ENCODE measurements at regions not wholly inside any gene's neighbourhood (a gene's known extent, or its start where the extent isn't known, plus 50 kb on each side); places are given as distances from the start of the nearest gene placed in this dataset.

DNA sequence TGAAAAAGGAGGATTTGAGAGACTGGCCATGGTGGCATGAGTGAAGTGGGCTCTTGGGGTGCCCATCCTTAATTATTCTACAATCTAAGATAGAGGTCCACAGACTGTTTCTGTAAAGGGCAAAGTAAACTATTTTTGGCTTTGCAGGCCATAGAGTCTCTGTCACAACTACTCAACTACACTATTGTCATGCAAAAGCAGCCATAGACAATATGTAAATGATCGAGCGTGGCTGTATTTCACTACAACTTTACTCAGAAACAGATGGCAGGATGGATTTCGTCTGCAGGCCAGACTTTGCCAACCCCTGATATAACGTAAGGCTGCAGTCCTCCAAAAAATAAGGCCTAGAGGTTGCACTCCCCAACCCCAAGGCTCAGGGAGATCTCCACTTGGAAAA lies 58.2 kb upstream of the NAA20 start:
- DNase-seq: no peak

GRCh38 chr20:19960745-19961144 lies 56.4 kb upstream of the NAA20 start:
- DNase-seq: no peak

- DNase-seq: no peak
These were observed 55.9 kb upstream of the NAA20 start for GRCh38 chr20:19961293-19961692.

DNA sequence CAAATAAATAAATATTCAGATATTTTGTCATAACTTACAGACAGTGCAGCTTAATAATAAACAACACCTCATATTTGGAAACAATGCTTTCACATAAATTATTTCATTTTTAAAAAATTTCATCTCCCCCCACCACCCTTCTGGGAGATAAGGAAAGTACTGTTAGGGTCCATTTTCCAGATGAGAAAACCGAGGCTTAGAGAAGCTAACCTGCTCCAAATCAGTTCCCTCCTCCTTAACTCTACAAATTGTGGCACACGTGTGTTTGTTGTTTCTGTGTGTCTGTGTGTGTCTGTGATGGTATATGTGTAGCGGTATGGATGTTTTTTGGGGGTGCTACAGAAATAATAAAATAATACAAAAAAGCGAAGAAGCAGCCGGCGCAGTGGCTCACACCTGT lies 54.2 kb upstream of the NAA20 start:
- no peak for DNase-seq

GRCh38 chr20:19964289-19965265 lies 52.6 kb upstream of the NAA20 start:
- DNase-seq: no peak

- no peak for DNase-seq
These were observed 50.3 kb upstream of the NAA20 start for GRCh38 chr20:19966840-19967239.

Measured in stimulated activated naive CD4-positive, alpha-beta T cell (primary cell).